Dedifferentiated amniotic fluid mesenchymal stem cell (primary cell): ENCODE measurements at regions not wholly inside any gene's neighbourhood (a gene's known extent, or its start where the extent isn't known, plus 50 kb on each side); places are given as distances from the start of the nearest gene placed in this dataset.
"Not testable (repeated sequence)": the region's sequence is repeated elsewhere in the genome, so short reads cannot be mapped to it uniquely, and the experiment has no call there.

Experiments
- DNase-seq: peaks from one replicate; pipeline ENCODE4 v3.0.0-alpha.2; 2016; ENCODE audit errors: extremely low spot score

DNA sequence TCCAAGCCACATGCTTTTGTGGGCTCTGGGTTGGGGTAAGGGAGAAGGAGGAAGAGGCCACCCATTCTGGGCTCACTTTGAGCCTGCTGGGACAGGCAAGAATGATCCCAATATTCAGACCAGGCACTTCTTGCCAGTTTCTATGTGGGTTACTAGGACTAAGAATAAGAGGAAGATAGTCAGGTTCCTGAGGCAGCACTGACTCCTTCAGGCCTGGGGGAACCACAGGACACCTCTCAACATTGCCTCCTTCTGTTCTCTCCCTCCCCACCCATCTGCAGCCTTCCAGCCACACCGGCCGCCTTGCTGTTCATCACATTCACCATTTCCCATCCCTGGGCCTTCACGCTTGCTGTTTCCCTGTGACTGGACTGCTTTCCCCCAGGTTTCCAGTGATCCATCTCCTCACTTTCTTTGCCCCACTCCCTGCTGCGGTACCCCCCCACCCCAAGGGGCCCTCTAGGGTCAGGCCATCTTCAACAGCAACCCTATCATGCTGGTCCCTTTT lies 69.2 kb upstream of the SIRPA start:
- DNase-seq = no peak

DNA sequence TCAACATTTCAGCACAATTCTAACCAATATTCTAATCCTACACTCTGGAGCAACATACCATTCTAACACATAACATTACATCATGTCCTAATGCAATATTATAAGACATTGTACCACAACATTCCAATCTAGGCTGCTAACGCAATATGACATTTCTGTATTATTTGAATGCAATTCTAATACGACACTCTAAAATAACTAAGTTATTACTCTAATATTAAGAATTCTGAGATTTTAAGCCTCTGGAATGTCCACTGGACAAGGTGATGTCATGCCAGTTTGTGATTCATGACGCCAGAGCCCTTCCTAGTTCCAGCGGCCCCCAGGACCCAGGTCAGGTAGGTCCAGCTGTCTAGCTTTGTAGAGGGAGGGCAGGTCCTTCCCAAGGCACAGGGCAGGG lies 69.7 kb upstream of the SIRPA start:
- DNase-seq = peak; percentile 46

DNA sequence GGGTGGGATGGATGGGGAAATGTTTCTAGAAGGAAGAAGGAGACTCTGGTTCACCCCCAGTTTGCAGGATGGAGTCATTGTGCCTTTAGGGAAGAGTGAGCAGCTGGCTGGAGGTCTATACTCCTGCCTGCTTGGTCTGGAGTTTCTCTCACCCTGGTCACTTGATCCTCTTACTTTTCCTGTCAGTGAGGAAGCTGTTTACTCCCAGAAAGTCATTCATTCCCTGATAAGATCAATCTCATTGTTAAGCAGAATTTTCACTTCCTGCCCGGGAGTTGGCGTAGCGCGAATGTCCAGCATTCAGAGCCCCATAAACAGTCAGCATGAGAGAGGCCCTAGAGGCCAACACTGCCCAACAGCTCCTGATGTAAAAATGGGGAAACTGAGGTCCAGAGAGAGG lies 70.4 kb upstream of the SIRPA start:
- no peak for DNase-seq

DNA sequence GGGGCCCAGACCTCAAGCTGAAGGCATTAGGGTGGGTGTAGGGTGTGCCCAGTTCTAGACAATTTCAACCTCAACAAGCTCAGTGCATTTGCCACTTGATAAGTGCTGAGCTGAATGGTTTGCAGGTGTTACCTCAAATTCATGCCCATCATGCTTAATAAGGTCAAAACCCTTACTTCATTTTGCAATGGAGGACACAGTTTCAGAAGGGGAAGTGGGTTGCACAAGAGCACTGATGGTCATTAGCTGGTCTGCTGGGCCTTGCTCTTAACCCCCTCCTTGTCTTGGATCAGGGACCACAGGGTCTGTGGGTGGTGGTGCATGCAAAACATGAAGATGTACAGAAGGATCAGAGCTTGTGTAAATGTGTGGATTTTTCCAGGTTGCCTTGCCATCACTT lies 71.0 kb upstream of the SIRPA start:
- DNase-seq = no peak

DNA sequence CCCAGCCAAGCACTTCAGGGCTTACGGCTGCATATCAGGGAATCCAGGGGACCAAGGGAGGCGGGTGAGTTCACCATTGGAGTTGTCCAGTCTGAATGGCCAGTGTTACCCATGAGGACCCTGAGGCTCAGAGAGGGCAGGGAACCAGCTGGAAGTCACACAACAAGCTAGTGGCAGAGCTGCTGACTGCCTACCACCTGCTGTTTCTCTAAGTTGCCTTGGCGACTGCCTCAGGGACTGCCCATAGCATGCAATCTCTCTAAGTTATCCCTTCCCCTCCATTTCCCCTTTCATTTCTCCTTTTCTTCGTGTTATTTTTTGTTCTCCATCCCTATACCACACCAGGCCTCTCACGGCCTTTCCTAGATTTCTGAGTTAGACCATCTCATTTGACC lies 71.8 kb upstream of the SIRPA start:
- DNase-seq = no peak

DNA sequence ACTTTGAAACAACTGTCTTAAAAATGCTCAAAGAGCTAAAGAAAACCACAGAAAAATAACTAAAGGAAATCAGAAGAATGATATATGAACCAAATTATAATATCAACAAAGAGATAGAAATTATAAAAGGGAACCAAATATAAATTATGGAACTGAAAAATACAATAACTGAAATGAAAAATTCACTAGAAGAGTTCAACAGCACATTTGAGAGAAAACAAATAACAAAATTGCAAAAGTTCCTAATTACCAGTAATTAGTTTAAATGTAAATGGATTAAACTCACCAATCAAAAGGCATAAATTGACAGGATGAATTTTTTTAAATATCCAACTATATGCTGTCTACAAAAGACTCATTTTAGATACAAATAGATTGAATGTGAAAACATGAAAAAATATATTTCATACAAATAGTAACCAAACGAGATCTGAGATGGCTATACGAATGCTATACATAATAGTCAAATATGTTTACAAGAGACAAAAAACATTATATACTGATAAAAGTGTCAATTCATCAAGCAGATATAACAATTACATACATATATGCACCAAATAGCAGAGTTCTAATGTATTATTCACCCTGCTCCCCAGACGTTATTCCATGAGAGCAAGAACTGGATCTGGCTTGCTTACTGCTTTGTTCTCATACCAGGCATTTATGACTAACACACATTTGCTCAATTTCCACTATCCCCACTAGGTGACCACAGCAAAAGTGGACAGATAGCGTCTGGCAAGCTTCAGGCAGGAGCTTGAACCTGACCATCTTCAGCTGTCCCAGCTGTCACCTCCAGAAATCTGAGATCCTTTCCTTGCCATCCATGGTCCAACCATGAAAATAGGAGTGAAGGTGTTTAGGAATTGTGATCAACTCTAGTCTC lies 72.4 kb upstream of the SIRPA start:
- DNase-seq = no peak

DNA sequence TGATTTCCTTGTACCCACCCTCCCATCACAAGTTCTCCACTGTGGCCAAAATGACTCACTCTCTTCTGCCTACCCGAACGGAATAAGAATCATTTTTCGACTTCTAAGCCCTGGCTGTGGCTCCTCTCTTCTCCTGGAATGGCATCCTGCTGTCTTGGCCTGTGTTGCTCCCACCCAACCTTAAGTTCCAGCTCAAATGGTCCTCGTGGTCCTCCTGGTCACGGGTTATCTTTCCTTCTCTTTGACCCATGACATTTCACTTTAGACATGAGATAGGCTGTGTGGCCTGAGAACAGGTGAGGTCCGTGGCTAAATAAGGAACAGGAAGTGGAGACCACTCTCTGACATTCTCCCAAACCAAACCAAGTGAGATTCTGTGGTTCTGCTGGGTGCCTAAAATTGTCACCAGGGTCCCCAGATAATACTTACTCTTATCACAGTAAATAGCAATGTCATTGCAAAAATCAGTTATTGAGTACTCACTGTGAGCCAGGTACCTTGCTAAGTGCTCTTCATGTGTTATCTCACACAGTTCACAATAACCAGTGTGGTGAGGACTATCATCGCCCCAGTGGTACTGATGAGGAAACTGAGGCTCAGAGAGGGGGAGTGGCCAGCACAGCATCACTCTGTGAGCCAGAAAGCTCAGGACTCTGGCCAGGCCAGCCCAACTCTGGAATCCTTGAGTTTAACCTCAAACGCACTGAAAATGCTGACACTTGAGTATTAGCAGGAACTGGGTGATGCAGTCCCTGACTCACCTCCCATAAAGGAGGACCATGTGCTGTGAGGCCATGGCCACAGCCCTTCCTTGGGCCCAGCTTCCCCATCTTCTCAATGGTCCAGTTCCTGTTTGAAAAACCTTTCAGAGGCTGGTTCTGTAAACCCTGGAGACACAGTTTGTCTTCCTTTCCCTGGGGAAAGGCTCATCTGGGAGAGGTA lies 74.8 kb upstream of the SIRPA start:
- DNase-seq = no peak

DNA sequence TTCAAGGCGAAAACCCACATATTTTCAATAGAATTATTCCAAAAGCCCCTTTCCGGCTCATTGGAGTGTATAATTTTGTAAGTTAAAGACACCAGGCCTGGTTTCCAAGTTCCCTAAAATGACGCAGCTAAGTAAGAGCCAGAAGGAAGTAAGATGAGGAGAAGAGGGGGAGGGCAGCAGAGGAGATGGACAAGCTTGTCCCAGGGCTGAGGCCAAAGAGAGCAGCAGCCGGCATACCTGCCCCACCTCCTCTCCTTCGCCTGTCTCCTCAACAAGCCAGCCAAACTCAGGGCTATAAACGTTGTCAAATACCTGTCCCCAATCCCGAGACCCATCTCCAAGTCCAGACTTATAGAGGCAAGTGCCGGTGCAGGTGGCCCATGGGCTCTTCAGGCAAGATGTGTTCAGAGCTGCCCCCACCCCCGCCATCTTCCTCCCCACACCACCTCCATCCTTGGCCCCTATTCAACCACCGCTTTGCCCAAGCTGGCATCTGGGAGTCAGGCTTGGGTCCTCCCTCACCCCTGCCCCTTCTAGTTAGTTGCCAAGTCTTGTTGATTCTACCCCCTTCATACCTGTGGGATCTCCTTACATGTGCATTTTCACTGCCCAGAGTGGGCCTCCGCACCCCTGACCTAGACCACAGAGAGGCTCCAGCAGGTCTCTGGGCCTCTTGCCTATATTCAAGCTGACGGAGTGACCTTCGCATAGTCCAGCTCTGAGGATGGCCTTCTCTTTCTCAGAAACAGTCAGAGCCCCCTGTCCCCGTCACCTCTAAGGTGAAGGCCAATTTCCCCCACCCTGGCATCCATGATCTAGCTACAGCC lies 75.7 kb upstream of the SIRPA start:
- no peak for DNase-seq

DNA sequence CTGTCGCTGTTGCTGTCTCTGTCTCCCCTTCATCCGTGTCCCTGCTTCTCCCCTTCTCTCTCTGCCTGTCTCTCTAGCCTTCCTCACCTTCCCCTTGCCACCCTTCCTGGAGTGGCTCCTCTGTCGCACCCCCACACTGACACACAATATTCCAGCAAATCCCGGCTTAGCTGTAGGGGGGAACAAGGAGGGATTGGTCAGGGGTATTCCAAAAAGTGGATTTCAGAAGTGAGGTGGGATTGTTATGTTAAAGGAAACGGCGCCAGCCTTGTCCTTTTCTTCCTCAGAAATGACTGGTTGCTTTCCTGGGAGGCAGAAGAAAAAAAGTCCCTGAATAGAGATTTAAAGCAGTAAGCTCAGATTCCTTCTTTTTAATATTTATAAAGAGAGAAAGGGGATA lies 76.3 kb upstream of the SIRPA start:
- DNase-seq = no peak

DNA sequence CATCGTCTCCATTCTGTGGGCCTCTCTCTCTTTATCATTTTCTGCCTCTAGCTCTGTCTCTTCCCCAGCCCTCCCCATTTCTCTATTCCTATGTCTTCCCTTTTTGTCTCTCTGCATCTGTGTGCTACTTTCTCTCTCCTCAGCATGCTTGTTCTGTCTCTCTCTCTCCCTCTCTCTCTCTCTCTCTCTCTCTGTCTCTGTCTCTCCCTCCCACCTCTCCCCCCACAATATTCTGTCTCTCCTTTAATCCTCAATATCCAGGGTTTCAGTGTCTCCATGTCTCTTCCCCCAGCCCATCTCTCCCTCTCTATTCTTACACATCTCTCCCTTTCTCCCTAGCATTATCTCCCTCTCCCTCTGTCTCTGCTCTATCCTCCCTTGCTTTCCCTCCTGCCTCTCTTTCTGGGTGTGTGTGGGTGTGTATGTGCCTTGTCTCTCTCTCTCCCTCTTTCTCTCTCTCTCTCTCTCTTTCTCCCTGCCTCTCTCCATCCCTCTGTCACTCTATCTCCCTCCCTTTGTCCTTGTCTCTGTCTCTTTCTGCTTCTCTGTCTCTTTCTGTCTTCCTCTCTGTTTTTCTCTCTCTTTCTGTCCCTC lies 76.9 kb upstream of the SIRPA start:
- no peak for DNase-seq

DNA sequence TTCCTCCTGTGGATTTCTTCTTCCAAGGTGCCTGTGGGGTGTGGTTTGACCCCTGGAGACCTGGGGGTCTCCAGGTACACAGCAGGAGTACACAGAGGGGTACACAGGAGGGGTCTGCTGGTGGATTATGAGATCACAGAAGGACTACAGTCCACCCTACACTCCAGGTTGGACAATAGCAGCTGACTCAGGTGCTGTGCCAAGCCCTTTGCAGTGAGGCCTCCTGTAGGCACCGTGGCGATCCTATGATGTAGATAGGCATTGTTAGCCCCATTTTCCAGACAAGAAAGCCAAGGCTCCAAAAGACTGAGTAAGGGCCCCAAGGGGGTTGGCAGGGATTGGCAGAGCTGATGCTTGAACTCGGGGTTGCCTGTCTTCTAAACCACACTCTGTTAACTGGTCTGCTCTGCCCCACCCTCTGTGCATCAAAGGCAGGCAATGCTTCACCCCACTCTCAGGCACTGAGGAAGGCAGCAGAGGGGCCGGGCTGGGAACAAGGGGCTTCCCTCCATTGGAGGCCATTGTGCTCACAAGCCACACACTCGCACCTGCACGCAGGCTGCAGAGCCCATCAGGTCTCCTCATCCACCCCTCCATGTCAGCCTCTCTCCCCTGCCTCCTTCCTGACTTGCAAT lies 77.5 kb upstream of the SIRPA start:
- no peak for DNase-seq

DNA sequence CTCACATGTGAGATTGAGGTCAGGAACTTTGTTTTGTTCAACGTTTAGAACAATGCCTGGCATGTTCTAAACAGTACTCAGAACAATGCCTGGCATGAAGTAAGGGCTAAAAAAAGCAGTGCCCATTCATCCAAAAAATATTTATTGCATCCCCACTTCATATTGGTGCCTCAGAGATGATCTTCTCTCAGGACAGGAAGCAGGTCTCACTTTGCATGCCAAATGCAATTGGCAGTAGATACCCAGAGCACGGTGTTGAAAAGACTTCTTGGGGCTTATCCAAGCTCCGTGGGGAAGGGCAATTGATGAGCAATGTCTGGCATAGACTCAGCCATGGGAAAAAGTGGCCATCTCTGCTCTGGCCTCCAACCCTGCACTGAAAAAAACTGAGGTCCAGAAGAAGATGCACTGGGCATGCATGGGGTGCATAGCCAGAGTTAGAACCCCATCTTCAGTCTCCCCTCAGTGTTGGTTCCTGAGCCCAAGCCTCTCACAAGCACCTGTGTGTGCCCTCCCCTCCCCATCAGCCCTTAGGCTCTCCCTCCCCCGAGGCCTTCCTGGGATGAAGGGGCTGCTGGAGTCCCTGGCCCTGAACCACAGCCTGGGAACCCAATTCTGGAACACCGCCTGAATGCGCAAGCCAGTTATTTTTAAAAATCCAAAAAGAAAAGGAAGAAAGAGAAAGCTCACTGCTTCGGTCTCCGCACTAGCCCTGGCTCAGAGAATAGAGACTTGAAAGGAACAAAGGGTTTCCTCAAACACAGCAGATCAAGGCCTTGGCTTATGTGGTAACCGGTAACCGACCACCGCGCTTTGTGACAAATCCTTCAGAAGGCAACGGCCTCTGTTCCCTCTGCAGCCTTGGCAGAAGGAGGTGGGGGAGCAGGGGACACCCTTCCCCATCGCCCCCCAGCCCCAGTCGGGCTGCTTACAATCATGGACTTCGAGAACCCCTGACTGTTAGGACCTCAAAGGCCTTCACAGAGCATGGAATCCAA lies 78.5 kb upstream of the SIRPA start:
- DNase-seq = peak; percentile 52

DNA sequence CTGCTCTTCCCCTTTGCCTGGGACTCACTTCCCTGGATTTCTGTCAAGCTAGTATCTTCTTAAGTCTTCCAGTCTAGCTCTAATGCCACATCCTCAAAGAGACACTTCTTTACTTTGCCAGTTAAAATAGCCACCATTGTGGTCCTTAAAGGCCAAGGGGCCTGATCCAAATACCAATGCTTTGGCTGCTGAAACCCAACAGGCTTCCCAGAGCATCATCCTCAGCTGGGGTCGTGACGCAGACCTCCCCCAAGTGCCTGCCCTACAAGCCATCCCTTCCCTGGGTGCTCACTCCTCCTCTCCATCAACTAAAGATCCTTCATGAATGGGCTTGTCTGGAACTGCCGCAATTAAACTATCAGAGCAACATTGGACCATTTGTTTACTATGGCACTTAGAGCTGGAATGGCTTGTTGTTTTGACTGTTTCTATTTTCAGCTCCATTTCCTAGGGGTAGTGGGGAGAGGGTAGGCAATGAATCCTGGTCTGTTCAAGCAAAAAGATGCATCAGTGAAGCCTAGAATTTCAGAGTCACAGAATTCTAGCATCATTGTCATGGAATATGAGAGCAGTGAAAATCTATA lies 79.6 kb upstream of the SIRPA start:
- DNase-seq = no peak

DNA sequence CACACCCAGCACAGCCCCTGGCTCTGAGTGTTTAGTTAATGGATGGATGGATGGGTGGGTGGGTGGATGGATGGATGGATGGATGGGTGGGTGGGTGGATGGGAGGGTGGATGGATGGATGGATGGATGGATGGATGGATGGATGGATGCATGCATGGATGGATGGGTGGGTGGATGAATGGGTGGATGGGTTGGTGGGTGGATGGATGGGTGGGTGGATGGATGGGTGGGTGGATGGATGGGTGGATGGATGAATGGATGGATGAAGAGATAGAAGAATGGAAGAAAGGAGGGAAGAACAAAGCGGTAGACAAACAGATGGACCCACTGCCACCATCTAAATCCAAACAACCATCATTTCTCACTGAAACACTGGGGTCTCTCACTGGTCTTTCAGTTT lies 80.3 kb upstream of the SIRPA start:
- not testable (repeated sequence) for DNase-seq

DNA sequence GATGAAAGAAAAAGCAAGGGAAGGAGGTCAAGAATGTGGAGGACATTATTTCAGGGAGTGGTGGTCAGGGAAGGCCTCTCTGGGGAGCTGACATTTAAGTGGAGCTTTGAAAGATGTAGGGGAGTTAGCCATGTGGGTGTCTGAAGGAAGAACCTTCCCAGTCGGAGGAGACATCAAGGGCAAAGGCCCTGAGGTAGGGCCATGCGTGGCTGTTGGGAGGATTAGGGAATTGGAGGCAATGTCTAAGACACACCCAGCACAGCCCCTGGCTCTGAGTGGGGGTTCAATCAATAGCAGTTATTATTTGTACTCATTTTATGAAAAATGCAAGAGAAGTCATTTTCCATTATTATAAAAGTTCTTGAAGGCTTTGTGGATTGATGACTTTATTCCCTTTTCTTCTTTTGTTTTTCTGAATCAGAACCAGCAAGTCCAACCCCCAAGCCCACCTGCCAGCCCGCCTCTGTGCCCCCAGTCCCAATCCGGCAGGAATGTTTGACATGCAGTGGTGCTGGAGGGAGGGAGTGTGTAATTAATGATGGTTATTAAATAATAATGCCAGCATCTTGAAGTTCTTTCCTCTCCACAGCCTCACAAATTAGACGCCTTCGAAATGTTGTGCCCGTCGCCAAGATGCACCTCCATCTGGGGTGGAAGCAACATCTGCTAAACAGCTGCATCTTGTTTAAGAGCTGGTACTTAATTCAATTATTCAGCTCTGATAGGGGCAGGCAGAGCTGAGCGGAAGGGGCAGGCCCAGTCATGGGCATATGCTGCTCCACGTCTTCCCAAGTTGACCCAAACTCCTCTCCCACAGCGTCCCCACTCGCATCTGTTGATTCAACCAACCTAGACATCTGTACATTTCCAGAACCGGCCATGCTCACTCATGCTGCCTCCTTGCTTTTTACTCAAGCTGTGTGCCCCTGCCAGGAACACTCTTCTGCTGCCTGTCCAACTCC lies 81.3 kb upstream of the SIRPA start:
- DNase-seq = no peak

DNA sequence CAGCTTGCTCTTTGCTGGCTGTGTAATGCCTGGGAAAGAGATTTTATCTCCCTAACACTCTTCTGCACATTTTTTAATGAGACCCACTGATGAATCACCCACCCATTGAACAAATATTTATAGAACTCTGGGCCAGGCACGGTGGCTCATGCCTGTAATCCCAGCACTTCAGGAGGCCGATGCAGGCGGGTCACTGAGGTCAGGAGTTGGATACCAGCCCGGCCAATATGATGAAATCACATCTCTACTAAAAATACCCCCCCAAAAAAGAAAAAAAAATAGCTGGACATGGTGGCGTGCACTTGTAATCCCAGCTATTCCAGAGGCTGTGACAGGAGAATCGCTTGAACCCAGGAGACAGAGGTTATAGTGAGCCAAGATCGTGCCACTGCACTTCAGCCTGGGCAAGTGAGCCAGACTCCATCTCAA lies 82.1 kb upstream of the SIRPA start:
- peak; percentile 55 for DNase-seq

DNA sequence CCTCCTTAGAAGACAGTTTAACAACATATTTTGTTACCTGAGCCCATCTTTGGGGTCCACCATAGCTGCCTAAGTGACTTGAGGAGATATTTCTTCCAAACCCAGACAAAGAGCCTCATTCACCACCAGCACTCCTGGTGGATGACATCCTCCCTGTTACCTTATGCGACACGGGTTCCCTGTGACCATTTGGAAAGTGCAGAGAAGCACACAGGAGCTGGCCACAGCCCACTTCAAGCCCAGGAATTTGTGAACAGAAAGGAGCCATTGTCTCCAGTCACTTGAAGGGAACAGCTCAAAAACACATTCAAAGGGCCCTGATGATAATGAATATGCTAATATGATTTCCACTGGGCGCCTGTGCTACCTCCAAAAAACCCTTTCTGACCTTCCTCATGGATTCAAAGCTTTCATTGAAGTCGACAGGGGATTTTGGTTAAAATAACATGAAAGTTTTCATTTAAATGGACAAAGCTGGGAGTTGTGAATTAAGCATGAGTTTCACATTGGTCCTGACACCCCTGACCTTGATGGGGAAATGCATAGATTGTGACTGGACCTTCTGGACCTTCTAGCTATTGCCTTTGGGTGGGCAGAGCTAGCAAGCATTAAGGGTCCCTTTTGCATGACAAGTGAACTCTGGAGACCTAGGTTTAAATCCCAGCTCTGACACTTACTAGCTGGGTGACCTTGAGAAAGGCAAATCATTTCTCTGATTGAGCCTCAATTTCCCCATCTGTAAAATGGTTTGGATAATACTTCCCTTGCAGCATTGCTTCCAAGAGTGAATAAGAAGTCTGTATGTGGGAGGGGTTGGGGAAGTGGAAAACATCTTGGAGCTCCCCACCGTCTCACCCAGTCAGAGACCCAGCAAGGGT lies 83.3 kb upstream of the SIRPA start:
- no peak for DNase-seq
